Naive thymus-derived CD4-positive, alpha-beta T cell (primary cell): ENCODE measurements at regions not wholly inside any gene's neighbourhood (a gene's known extent, or its start where the extent isn't known, plus 50 kb on each side); places are given as distances from the start of the nearest gene placed in this dataset.

Experiments
- ATAC-seq: fragments of 150-1000 bp; cut with Tn5 transposase; 2 replicates; pipeline ENCODE4 v1.10.0; 2021; ENCODE audit warnings: mild to moderate bottlenecking, moderate library complexity
- CTCF ChIA-PET: fragments of 350-600 bp; sonication (Branson Sonifier 250); formaldehyde crosslinking; loops from one replicate; lab custom pipeline; 2021; ENCODE audit warnings: antibody characterized with exemption; lab: Charles Lee
- POLR2A ChIA-PET: fragments of 350-600 bp; sonication (Branson Sonifier 250); formaldehyde crosslinking; loops from one replicate; lab custom pipeline; 2021; ENCODE audit warnings: antibody characterized with exemption, inconsistent platforms; lab: Charles Lee
- DNase-seq, 9 donors: peaks; one replicate each; pipeline versions ENCODE4 v3.0.0 to v3.0.0-alpha.2; 2020 to 2022; ENCODE audit warnings: mixed read lengths in 1 of 9
- H3K27ac ChIP-seq: one replicate; pipeline ENCODE4 v1.7.0; 2013; ENCODE audit warnings: mild to moderate bottlenecking, low read depth, low read length, moderate library complexity
- H3K27me3 ChIP-seq, 2 donors: one replicate each; pipeline ENCODE4 v1.7.0; 2013; ENCODE audit warnings: low read length in 2 of 2, mild to moderate bottlenecking in 2 of 2, moderate library complexity in 2 of 2; ENCODE audit not compliant: control insufficient read depth in 2 of 2, insufficient read depth in 2 of 2
- H3K36me3 ChIP-seq, 3 experiments: 1 replicate in 2 of 3; 2 replicates in 1 of 3; pipeline ENCODE4 v1.7.0; 2013; ENCODE audit warnings: low read length in 3 of 3, mild to moderate bottlenecking in 3 of 3, moderate library complexity in 1 of 3; ENCODE audit not compliant: insufficient read depth in 3 of 3, control insufficient read depth in 2 of 3
- H3K4me1 ChIP-seq, 2 donors: one replicate each; pipeline ENCODE4 v1.7.0; 2013; ENCODE audit warnings: low read length in 2 of 2, mild to moderate bottlenecking in 2 of 2, moderate library complexity in 1 of 2; ENCODE audit not compliant: control insufficient read depth in 2 of 2, insufficient read depth in 2 of 2
- H3K4me3 ChIP-seq: 2 replicates; pipeline ENCODE4 v1.7.0; 2013; ENCODE audit warnings: mild to moderate bottlenecking, low read length
- H3K9me3 ChIP-seq, 3 experiments: 1 replicate in 2 of 3; 2 replicates in 1 of 3; pipeline ENCODE4 v1.7.0; 2013; ENCODE audit warnings: low read length in 3 of 3; ENCODE audit not compliant: control insufficient read depth in 2 of 3
- H3K27ac Mint-ChIP-seq, 9 donors: one replicate each; pipeline ENCODE4 v1.8.0; 2020 to 2022; ENCODE audit warnings: mixed read lengths in 9 of 9, mild to moderate bottlenecking in 8 of 9, moderate library complexity in 5 of 9, inconsistent platforms in 2 of 9
- H3K27me3 Mint-ChIP-seq, 5 donors: one replicate each; pipeline ENCODE4 v1.8.0; 2021 to 2022; ENCODE audit warnings: mixed read lengths in 5 of 5, mild to moderate bottlenecking in 1 of 5
- H3K36me3 Mint-ChIP-seq, 5 donors: one replicate each; pipeline ENCODE4 v1.8.0; 2020 to 2022; ENCODE audit warnings: mixed read lengths in 5 of 5, mild to moderate bottlenecking in 3 of 5, inconsistent platforms in 1 of 5
- H3K4me1 Mint-ChIP-seq, 7 donors: one replicate each; pipeline ENCODE4 v1.8.0; 2020 to 2022; ENCODE audit warnings: mixed read lengths in 7 of 7, mild to moderate bottlenecking in 3 of 7, inconsistent platforms in 1 of 7
- H3K4me3 Mint-ChIP-seq, 10 donors: one replicate each; pipeline ENCODE4 v1.8.0; 2020 to 2022; ENCODE audit warnings: mild to moderate bottlenecking in 10 of 10, mixed read lengths in 10 of 10, moderate library complexity in 6 of 10, inconsistent platforms in 2 of 10
- H3K9me3 Mint-ChIP-seq, 11 donors: one replicate each; pipeline ENCODE4 v1.8.0; 2020 to 2022; ENCODE audit warnings: mixed read lengths in 11 of 11, mild to moderate bottlenecking in 4 of 11, inconsistent platforms in 1 of 11, moderate library complexity in 1 of 11
- intact Hi-C, 2 donors: fragments of 100-400 bp; cut with micrococcal nuclease; formaldehyde crosslinking; loops; one replicate each; pipeline ENCODE4 v1.15.1; 2023

GRCh38 chr12:116384691-116385485 lies 107.4 kb upstream of the MED13L start:
- Mint-ChIP-seq H3K9me3 (no peaks in the 10 kb centered on the region), H3K4me1 (peaks cover 0 to 16% (median 4%) of the 10 kb centered on the region in 7 donors), H3K4me3 (no peak overlapping the region), H3K27ac (no peak overlapping the region), H3K27me3 (peaks cover 0 to 8% (median 0%) of the 10 kb centered on the region in 5 donors), H3K36me3 (no peaks in the 10 kb centered on the region)
- ChIA-PET CTCF (no interaction called here), POLR2A (interaction anchor here (0.5 kb wide), 1 partner anchor 62 kb away, joined by 3 read pairs; no protein-coding TSS in a partner anchor)
- intact Hi-C loops: no loop called here
- no peak overlapping the region for H3K4me3 ChIP-seq
- no peak for DNase-seq
- H3K4me1 ChIP-seq: no peaks in the 10 kb centered on the region
- H3K9me3 ChIP-seq: no peaks in the 10 kb centered on the region
- H3K27ac ChIP-seq: no peak overlapping the region
- H3K36me3 ChIP-seq: no peaks in the 10 kb centered on the region
- no peaks in the 10 kb centered on the region for H3K27me3 ChIP-seq
- ATAC-seq: peak; percentile 63

- intact Hi-C loops: no loop called here
- no peak overlapping the region for H3K27ac ChIP-seq
- CTCF ChIA-PET: interaction anchor here (0.7 kb wide), 1 partner anchor 11 kb away, joined by 3 read pairs; no protein-coding TSS in a partner anchor
- no peak overlapping the region for H3K4me3 ChIP-seq
- no peaks in the 10 kb centered on the region for H3K4me1 ChIP-seq
- H3K9me3 ChIP-seq: no peaks in the 10 kb centered on the region
- H3K27me3 ChIP-seq: no peaks in the 10 kb centered on the region
- H3K9me3 Mint-ChIP-seq: peaks cover 0 to 3% (median 0%) of the 10 kb centered on the region in 11 donors
- peaks cover 0 to 10% (median 0%) of the 10 kb centered on the region in 5 donors for H3K27me3 Mint-ChIP-seq
- ATAC-seq: peak; percentile 40
- H3K36me3 Mint-ChIP-seq: peaks cover 0 to 2% (median 0%) of the 10 kb centered on the region in 5 donors
- no peak overlapping the region for H3K27ac Mint-ChIP-seq
- DNase-seq: no peak
- peaks cover 0 to 14% (median 4%) of the 10 kb centered on the region in 7 donors for H3K4me1 Mint-ChIP-seq
- H3K4me3 Mint-ChIP-seq: no peak overlapping the region
- POLR2A ChIA-PET: interaction anchor here (0.5 kb wide), 1 partner anchor 63 kb away, joined by 3 read pairs; no protein-coding TSS in a partner anchor
- H3K36me3 ChIP-seq: no peaks in the 10 kb centered on the region
Observed at GRCh38 chr12:116385486-116386217, 108.2 kb upstream of the MED13L start.

GRCh38 chr12:116389326-116389725 lies 111.8 kb upstream of the MED13L start:
- ChIA-PET CTCF (no interaction called here), POLR2A (no interaction called here)
- Mint-ChIP-seq H3K27me3 (peaks cover 0 to 9% (median 0%) of the 10 kb centered on the region in 5 donors), H3K4me3 (no peak overlapping the region), H3K27ac (peak overlapping the region in 1 of 9 donors; percentile 46), H3K4me1 (peaks cover 3 to 14% (median 9%) of the 10 kb centered on the region in 7 donors), H3K9me3 (peaks cover 0 to 5% (median 0%) of the 10 kb centered on the region in 11 donors), H3K36me3 (peaks cover 0 to 3% (median 0%) of the 10 kb centered on the region in 5 donors)
- Histone ChIP-seq H3K27ac (no peak overlapping the region), H3K4me3 (no peak overlapping the region), H3K9me3 (no peaks in the 10 kb centered on the region), H3K36me3 (no peaks in the 10 kb centered on the region), H3K27me3 (no peaks in the 10 kb centered on the region), H3K4me1 (no peaks in the 10 kb centered on the region)
- DNase-seq (no peak), ATAC-seq (no peak)
- intact Hi-C loops: no loop called here

GRCh38 chr12:116389990-116390389 lies 112.5 kb upstream of the MED13L start:
- no peak for ATAC-seq
- Histone ChIP-seq H3K4me3 (no peak overlapping the region), H3K4me1 (no peaks in the 10 kb centered on the region), H3K27me3 (no peaks in the 10 kb centered on the region), H3K36me3 (no peaks in the 10 kb centered on the region), H3K27ac (no peak overlapping the region), H3K9me3 (no peaks in the 10 kb centered on the region)
- Mint-ChIP-seq H3K27ac (no peak overlapping the region), H3K9me3 (peaks cover 0 to 5% (median 0%) of the 10 kb centered on the region in 11 donors), H3K4me3 (no peak overlapping the region), H3K4me1 (peaks cover 2 to 13% (median 7%) of the 10 kb centered on the region in 7 donors), H3K36me3 (peaks cover 0 to 3% (median 0%) of the 10 kb centered on the region in 5 donors), H3K27me3 (peaks cover 0 to 11% (median 0%) of the 10 kb centered on the region in 5 donors)
- POLR2A ChIA-PET: no interaction called here
- intact Hi-C loops: no loop called here
- CTCF ChIA-PET: interaction anchor here (1.5 kb wide), 1 partner anchor 10 kb away, joined by 3 read pairs; no protein-coding TSS in a partner anchor
- DNase-seq: no peak

- no peak overlapping the region for H3K27ac ChIP-seq
- H3K4me3 ChIP-seq: no peak overlapping the region
- no peak for DNase-seq
- Mint-ChIP-seq H3K4me1 (peaks cover 0 to 13% (median 6%) of the 10 kb centered on the region in 7 donors), H3K27me3 (peaks cover 0 to 11% (median 0%) of the 10 kb centered on the region in 5 donors), H3K4me3 (no peak overlapping the region), H3K36me3 (peaks cover 0 to 3% (median 0%) of the 10 kb centered on the region in 5 donors), H3K27ac (no peak overlapping the region), H3K9me3 (peaks cover 0 to 5% (median 0%) of the 10 kb centered on the region in 11 donors)
- no peaks in the 10 kb centered on the region for H3K36me3 ChIP-seq
- intact Hi-C loops: no loop called here
- H3K4me1 ChIP-seq: no peaks in the 10 kb centered on the region
- H3K9me3 ChIP-seq: no peaks in the 10 kb centered on the region
- no peaks in the 10 kb centered on the region for H3K27me3 ChIP-seq
- no peak for ATAC-seq
- ChIA-PET CTCF (interaction anchor here (1.5 kb wide), 1 partner anchor 10 kb away, joined by 3 read pairs; no protein-coding TSS in a partner anchor), POLR2A (interaction anchor here (0.7 kb wide), 2 partner anchors 40 to 583 kb away, joined by 3 to 4 read pairs; no protein-coding TSS in a partner anchor)
Observed at GRCh38 chr12:116390401-116391335, 113.2 kb upstream of the MED13L start.
